ENCODE measurements at regions not wholly inside any gene's neighbourhood (a gene's known extent, or its start where the extent isn't known, plus 50 kb on each side); places are given as distances from the start of the nearest gene placed in this dataset.

DNA sequence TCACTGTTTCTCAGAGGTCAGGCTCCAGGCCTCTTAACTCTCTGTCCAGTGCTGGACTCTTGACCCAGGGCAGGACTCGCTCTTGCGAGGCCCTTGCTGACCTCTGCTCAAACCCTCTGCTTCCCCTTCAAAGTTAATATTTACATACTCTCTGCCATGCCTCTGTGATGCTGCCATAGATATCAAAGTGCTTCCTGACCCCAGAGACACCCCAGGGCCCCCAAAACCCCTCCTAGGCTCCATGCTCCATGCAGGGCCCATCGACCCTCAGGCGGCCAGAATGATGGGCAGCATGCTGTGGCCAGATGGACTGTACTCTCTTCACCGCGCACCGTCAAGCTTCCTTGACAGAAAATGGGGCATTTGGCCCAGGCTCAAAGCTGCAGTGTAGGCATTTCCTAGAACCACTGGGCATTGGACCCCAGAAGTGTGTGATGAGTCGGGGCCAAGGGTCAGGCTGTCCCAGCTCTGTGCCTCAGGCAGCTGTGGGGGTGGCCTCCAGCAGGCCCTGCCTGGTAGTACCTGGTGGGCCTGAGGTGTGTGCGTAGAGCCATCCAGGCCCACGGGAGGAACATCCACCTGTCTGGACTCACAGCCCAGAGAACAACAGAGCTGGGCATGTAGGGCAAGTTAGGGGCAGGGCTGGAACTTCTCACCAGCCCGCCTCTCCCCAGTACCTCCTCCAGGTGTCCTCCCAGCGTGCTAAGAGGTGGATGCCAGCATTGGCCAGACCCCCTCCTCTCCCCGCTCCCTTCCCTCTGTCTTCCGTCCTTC lies 142.8 kb downstream of the VEGFA start:
- TF ChIP-seq, protein P1, sequence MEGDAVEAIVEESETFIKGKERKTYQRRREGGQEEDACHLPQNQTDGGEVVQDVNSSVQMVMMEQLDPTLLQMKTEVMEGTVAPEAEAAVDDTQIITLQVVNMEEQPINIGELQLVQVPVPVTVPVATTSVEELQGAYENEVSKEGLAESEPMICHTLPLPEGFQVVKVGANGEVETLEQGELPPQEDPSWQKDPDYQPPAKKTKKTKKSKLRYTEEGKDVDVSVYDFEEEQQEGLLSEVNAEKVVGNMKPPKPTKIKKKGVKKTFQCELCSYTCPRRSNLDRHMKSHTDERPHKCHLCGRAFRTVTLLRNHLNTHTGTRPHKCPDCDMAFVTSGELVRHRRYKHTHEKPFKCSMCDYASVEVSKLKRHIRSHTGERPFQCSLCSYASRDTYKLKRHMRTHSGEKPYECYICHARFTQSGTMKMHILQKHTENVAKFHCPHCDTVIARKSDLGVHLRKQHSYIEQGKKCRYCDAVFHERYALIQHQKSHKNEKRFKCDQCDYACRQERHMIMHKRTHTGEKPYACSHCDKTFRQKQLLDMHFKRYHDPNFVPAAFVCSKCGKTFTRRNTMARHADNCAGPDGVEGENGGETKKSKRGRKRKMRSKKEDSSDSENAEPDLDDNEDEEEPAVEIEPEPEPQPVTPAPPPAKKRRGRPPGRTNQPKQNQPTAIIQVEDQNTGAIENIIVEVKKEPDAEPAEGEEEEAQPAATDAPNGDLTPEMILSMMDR (IDR thresholded peaks at IDR 0.05), result no peak
- TF ChIP-seq POLR2A (IDR thresholded peaks at IDR 0.05), result no peak
